DMS53 (cell line): ENCODE measurements at regions not wholly inside any gene's neighbourhood (a gene's known extent, or its start where the extent isn't known, plus 50 kb on each side); places are given as distances from the start of the nearest gene placed in this dataset.
"Not testable (repeated sequence)": the region's sequence is repeated elsewhere in the genome, so short reads cannot be mapped to it uniquely, and the experiment has no call there.

Experiments
- DNase-seq: peaks from one replicate; lab custom pipeline; 2025; lab: John Stamatoyannopoulos, UW

DNA sequence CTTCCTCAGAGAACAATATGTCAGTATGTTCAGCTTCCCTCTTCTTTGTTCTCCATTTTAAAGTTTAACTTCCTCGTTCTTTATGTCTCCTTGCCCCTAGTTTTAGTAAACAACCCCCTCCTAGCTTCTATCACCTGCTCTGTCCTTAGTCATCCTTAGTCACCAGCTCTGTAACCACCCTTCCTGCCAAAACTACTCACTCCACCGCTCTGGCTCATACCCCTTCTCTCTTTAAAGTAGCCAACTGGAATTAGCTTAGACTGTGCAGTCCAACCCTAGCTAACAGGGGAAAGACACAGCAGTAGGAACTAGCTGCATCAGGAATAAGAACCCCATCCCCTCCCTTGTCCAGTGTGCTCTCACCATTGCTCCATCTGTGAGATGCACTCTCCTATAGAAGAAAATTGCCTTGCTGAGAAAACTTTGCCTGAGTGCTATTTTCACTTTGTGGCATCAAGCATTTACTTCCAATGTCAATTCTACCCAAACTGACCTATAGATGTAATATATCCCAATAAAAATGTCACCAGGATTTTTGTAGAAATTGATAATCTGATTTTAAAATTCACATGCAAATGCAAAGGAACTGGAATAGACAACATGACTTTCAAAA is 603.2 kb downstream of the C12orf50 start:
- peak; percentile 70 for DNase-seq

DNA sequence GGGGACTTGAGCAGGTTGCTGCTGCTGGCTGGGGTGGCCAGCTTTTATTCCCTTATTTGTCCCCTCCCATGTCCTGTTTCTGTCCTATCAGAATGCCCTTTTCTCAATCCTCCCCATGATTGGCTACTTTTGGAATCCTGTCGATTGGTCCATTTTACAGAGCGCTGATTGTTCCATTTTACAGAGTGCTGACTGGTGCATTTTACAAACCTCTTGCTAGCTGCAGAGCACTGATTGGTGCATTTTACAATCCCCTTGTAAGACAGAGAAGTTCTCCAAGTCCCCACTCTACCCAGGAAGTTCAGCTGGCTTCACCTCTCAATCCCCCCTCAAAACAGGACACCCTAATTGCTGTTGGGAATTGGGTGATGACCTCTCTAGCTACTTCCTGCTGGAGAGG is 608.0 kb downstream of the C12orf50 start:
- not testable (repeated sequence) for DNase-seq

DNA sequence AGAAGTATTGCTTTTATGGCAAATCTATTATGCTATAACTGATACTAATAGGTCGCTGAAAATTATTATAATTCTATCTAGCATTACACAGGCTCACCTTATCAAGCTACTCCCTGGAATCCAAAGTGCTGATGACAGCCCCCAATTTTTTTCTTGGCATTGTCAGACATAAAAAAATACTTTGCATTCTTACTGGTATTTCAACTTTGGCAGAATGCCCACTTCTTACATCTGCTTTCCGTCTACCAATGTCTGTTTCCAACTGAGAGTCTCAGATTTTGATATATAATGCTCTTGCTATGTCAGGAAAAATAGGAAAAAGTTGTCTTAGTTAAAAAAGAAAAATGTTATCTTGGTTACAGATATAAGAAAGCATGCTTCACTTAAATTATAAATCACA is 615.4 kb downstream of the C12orf50 start:
- no peak for DNase-seq

DNA sequence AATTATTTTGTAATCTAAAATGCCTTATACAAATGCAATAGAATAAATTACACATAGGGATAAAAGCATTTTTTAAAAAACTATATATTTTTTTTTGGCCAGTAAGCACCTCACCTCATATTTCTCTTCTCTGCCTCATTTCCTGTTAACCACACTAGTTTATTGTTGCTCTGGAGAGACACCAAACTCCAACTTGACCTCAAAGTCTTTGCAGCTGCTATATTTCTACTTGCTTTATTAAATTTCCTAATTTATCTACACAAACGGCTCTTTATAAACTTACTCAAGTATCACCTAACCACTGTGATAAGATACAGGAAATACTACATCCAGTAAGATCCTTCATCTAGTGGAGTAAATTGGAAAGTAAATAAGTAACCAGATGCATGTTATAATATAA is 622.3 kb downstream of the C12orf50 start:
- no peak for DNase-seq

DNA sequence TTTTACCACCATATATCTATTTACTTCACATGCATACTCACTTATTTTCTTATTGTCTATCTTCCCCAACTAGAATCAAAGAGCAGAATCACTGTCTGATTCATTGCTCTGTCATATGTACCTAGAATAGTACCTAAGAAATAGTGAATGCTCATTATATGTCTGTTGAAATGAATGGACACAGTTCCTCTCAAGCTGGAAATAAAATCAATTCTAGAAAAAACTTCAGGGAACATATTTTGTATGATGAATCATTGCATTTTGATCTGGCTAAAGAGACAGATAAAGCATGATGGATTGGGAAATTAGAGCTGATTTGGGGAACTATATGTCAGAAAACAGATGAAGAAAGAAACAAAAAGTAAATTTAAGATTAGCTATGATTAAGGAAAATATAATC is 623.3 kb downstream of the C12orf50 start:
- no peak for DNase-seq

DNA sequence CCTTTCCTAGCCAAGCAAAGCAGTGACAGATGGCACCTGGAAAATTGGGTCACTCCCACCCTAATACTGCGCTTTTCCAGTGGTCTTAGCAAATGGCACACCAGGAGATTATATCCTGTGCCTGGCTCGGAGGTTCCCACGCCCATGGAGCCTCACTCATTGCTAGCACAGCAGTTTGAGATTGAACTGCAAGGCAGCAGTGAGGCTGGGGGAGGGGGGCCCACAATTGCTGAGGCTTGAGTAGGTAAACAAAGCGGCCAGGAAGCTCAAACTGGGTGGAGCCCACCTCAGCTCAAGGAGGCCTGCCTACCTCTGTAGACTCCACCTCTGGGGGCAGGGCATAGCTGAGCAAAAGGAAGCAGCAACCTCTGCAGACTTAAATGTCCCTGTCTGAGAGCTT is 635.0 kb downstream of the C12orf50 start:
- not testable (repeated sequence) for DNase-seq

DNA sequence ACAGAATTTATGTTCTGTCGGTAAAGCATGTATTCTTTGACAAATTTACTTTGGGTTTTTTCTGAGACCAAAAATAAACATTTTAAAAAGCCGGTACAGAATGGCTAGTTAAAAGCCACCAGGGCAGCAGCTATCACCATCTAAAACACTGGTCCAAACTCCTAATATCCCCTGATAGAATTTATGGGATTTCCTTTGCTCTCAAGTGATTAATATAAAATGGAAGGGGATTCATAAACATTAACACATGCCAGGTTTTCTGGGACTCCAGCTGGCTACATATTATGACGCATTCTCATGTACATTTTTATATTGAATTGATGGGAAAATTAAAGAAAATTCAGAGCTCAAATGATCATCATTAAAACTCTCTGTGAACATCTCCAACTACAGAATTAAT is 640.8 kb downstream of the C12orf50 start:
- DNase-seq: no peak

DNA sequence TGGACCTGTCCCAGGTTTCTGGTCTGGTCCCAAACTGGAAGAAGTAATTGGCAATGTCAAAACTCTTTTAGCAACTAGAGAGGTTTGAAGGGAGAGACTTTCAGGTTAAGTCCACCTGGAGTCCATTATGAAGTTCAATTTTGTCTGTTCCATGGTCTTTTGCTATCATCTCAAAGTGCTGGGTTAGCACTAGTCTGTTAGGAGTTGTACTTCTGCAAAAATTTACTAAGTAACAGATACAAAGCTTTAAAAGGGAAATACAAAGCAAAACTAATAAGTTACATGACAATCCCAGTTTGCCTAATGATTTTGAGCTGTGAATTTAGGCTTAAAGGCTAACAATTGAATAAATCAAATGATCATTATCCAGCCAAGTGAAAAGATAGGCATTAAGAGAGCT is 643.9 kb downstream of the C12orf50 start:
- DNase-seq: no peak

DNA sequence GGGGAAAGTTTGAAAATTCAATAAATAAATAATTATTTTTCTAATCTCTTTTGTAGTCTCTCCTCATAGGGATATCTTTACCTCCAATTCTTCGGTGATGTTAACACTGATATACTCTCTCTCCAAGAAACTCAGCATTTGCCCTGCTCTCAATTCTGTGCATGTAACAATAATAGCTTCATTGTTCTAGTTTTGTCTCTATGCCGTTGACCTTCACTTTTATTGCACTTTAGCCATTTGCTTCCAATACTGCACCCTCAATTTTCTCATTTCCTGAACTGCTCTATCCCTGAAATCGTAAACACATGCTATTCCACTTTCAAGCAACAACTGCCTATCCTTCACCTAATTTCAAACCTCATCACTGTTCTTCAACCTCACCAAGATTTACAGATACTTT is 645.0 kb downstream of the C12orf50 start:
- no peak for DNase-seq

DNA sequence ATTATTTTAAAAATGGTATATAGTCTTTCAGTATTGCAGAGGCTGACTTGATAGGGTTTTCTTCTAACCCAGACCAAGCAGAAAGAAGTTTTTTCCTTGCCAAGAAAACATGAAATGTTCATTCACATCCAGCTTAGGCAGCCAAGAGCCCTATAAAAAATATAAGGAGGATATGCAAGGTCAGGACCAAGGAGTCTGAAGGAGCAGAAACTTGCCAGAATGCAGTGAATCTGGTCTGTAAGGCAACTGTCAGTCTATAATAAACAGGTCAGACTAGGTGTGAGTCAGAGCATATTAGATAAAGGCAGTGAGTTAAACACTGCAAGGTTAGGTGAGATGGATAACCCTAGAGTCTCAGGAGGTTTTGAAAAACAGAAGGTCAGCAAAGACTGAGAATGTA is 645.5 kb downstream of the C12orf50 start:
- peak; percentile 52 for DNase-seq

DNA sequence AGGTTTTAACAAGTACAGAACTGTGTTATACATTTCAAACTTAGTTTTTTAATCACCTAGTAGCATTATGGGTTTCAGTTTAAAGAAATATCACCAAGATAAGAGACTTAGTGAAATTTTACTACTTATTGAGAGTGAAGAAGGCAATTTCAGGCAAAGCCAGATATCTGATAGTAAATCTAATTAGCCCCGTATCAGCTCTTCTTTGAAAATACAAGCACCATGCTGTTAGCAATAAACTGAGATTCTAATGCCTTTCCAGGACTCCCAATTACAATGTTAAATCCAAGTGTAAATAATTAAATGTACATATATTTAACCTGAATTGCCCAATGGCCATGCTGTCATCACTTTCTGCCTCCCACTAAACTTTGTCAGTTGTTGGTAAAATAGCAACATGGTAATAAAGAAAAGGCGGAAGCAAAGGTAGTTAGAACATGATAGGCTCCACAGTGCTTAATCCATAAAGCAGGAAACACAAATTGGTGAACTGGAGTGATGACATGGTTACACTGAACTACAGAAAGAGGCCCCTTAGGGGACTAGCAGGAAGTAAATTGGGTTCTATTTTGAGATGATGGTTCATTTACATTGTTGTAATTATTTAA is 646.1 kb downstream of the C12orf50 start:
- DNase-seq: peak; percentile 10

DNA sequence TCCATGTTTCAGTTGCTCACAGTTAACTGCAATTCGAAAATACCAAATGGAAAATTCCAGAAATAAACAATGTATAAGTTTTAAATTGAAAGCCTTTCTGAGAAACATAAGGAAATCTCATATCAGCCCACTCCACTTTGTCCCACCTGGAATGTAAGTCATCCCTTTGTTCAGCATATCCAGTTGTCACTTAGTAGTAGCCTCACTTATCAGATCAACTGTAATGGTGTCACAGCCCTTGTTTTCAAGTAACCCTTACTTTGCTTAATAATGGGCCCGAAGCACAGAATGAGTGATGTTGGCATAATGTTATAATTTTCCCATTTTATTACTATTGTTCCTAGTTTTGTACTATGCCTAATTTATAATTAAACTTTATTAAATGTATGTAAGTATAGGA is 646.8 kb downstream of the C12orf50 start:
- no peak for DNase-seq

DNA sequence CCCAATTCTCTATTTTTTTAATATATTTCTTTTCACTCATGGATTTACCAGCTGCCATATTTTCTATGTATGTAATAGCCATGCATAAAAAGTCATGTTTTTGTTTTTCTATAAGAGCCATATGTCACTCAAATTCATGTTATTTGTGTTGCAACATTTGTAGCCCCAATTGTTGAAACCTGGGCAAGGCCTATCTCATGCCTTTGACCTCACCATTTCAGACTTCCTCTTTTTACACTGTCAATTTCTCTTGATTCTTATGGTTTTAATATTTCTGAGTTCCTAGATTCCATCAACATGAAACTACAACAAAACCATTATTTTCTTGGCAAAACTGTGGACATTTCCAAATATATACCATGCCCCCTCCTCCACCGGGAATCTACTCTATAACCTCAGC is 647.5 kb downstream of the C12orf50 start:
- no peak for DNase-seq

DNA sequence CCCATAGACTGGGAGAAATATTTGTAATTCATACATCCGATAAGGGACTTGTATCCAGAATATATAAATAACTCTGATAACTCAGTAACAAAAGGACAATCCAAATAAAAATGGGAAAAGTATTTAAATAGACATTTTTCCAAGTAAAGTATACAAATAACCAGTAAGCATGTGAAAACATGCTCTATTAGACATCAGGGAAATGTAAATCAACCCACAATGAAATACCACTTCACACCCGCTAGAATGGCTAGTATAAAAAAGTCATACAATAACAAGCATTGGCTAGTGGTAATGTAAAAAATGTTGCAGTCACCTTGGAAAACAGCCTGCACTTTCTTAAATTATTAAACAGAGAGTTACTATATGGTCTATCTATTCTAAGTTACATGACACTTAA is 650.7 kb downstream of the C12orf50 start:
- DNase-seq: no peak

DNA sequence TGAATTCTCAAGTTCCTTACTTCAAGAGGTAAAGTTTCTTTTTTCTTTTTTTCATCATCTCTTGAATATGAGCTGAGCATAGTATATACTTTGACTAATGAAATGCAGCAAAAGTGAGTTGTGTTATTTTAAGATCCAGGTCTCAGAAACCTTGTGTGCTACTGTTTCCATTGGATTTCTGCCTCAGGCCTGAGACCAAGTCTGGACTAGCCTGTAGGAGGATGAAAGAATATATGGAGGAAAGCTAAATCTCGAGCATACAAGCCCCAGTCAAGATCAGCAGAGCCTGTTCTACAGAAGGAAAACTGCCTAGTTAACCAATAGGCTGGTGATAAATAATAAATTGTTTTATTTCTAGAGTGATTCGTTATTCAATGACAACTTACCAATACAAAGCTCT is 652.5 kb downstream of the C12orf50 start:
- DNase-seq: no peak

DNA sequence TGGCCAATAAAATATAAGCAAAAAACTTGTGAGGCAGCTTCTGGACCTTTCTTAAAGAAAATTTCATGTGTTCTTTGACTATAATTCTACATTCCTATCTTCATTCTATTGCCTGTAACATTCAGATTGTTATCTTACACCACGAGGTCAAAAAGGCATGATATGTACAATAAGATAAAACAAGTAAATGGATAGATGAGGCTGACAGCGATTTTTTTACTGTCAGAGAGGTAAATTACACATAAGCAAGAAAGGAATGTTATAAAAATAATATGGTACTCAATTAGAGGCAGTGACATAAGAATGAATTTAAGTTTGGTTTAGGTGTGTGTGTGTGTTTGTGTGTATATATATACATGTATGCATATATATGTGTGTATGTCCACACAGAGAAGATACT is 660.0 kb downstream of the C12orf50 start:
- DNase-seq: peak; percentile 14

DNA sequence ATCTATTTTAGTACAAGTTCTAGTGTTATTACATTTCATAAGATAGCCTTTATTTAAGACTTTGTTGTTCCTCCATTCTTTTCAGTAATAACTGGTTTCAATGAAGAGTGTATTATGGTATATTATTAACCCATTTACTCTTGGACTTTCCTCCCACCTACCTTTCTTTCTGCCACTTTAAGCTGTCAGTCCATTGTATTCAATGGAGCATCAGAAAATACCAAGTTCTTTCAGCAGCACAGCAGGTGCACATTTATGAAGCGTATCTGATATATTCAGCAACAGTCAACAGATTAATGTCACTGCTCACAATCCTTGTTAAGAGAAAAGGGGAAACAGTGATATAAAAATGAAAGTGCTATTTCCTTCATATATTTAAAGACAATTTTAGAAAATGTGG is 660.9 kb downstream of the C12orf50 start:
- peak; percentile 70 for DNase-seq

DNA sequence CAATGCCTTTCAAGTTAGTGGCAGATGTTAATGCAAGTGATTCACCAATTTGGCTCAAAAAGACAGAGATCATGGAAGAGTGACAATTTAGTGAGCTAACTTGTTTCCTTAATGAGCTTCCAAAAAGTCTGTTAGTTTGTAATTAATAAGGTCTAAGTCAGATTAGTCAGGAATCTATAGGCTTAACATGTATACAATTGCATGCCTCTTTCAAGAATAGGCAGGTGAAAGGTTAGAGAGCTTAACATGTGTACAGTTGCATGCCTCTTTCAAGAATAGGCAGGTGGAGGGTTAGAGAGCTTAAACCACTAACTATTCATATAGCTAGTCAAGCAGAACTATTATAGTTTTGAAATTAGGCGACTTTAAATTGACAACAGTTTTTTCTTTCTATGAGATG is 663.8 kb downstream of the C12orf50 start:
- peak; percentile 62 for DNase-seq

DNA sequence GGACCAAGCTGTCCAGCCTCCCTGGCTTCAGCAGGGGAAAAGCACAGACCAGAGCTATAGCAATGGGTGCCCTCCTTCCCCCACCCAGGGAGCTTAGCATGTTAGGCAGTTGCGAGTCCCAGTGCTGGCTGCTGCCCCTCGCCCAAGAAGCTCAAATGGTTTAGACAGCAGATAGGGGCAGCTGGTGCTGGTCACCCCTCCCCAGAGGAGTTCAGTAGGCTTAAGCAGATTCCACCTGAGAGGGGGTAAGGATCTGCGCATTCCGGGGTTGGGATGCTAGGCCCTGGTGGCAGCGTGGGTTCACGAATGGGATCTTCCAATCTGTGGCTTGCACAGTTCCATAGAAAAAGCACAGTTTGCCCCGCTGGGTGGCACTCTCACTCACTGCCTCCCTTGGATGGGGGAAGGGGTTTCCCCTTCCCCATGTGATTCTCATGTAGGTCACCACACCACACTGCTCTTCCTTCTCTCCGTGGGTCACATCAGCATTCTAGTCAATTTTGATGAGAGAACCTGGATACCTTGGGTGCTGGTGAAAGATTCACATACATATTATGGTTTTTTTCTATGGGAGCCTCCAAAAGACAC is 665.6 kb downstream of the C12orf50 start:
- DNase-seq: no peak

DNA sequence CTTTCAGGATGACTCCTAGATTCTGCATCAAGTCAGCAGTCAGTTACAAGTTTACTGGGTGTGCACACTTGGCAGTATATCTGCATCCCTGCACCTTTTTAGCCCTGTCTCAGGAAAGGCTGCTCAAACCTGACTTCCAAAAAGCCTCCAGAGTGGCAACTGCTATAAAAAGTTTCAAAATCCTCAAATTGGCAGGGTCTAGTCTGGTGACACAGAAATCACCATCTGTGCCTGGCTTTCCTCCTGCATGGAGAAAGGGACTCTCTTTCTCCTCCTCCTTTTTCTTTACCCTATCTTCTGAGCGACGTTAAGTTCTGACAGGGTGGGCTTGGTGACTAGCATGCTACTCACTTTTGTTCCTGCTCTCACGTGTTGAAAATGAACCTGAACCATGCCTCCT is 679.5 kb downstream of the C12orf50 start:
- DNase-seq: no peak

DNA sequence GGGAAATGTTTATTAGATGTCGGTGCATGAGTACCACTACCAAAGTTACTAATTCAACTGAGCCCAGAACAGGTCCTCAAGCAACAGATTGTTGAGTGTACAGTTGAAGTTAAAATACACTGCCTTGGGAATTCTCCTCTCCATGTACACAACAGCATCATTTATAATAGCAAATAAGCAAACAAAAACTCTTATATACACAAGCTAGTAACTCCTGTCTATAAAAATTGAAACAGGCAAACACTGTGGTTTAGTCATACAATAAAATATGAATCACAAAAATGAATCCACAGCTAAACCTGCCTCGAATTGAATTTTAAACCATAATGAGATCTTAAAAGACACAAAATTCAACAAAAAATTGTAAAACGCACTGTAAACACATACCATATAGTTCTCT is 681.1 kb downstream of the C12orf50 start:
- no peak for DNase-seq

DNA sequence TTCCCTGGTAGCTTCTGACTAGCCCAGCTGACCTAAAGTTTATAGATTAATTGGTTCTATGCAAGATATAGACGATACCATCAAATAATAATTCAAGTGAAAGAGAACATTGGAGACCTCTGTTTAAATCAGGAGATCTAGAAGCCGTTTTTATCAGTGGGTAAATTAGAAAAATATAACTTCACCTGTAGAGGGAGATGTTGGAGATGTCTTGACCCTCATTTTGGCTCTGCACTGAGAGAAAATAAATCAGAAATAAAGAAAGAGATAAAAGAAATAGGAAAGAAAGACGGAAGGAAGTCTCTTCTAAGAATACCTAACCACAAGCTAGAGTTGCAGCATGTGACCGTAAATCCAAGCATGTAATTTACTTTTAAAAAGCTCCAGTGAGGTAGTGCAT is 684.5 kb downstream of the C12orf50 start:
- no peak for DNase-seq

DNA sequence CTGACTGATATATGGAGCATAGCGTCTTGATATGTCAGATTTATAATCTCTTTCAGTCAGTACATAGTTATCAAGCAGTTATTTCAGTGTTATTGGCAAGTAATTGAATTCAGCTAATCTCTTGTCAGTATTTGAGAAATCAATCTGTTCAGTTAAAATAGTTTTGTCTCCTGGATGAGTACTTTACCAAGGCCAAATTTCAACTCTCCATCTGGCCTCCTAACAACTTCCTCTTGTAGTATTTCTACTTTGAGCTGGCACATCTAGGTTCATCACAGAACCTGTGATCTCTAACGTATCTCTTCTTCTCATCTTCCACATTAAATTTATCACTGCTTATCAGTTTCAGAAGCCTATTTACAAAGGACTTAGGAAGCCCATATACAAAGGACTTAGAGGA is 690.5 kb downstream of the C12orf50 start:
- no peak for DNase-seq

DNA sequence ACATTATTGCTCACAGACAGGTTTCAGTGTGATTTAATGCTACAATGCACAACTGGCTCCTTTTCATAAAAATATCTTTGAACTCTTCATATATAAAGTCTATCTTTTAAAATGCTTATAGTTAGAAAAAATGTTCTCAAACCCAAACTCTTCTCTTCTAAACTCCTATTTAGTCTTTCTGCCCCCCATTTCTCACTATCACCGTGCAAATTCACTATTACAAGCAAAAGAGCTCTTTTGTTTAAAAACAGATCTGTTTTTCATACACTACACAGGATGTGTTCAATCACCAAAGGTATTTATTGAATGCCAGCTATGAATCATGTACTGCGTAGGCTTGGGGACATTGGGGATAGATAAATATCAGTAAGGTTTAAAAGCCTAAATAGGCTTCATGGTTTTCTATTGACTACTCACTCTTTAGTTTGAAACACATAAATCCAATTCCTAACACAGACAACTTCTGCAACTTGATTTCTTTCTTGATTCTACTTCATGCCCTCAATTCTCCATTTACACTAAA is 692.3 kb downstream of the C12orf50 start:
- DNase-seq: no peak
